ENCODE measurements at regions not wholly inside any gene's neighbourhood (a gene's known extent, or its start where the extent isn't known, plus 50 kb on each side); places are given as distances from the start of the nearest gene placed in this dataset.

DNA sequence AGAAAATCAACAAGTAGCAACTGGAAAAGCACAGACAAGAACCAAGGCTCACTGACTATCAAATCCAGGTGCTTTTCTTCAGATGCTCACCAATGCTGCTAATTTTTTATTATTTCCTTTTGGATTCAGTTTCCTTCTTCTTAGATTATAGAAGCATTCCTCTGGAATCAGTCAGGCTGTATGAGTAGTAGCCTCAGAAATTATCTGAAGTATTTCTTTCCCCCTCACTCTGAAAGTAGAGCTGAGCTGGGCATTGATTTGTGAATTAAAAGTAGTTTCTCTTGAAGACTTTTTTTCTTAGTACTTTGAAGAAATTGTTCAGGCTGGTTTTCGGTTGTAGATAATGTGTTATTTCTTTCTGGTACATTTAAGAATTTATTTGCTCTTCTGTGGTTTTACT is 273.7 kb downstream of the NOL4 start:
- DNase-seq, result no peak

DNA sequence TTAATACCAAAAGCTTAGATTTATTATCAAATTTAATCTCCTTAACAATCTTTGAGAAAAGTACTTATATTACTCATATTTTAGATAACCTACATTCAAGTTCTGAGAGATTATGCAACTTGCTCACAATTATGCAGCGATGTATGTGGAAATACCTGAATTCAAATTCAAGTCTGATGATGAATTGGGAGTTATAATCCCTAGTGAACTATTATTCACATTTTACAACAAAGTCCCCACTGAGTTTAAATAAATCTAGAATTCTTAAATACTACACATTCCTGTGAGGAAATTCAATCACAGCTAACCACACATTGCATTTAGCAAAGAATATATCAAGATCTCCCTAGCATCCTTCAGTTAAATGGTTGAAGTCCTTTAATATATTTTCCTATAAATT is 278.4 kb downstream of the NOL4 start:
- no peak for DNase-seq

DNA sequence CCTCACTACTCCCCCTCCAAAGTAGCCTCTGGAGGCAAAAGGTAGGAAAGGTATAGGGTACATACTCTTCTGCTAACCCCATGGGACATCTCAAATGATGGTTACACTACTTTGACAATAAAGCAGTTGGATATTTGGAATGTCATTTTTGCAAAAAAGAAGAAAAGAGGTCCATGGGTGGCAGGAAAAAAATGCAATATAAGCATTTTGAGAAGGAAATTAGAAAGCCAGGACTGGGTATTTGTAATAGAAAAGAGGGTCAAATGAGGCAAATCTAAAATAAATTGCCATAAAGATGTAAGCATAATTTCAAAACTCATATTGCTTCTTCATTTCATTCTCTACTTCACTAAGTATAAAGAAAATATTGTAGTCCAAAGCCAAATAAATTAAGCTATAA is 280.2 kb downstream of the NOL4 start:
- DNase-seq, result no peak

- no peak for DNase-seq
Measured at GRCh38 chr18:33937270-33937816, 287.4 kb downstream of the NOL4 start.

DNA sequence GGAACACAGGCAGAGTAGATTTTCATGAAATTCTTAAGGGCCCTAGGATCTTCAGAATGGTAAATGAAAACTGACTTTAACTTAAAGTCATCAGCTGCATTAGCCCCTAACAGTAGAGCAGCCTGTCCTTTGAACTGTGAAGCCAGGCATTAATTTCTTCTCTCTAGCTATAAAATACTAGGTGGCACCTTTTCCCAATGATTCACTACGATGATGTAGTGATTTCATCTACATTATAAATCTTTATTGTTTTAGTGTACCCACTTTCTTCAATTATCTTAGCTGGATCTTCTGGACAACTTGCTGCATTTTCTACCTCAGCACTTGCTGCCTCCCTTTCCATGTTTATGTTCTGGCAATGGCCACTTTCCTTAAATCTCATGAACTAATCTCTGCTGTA is 290.5 kb downstream of the NOL4 start:
- no peak for DNase-seq

GRCh38 chr18:33928231-33928630 is 296.5 kb downstream of the NOL4 start:
- peak; percentile 16 for DNase-seq

DNA sequence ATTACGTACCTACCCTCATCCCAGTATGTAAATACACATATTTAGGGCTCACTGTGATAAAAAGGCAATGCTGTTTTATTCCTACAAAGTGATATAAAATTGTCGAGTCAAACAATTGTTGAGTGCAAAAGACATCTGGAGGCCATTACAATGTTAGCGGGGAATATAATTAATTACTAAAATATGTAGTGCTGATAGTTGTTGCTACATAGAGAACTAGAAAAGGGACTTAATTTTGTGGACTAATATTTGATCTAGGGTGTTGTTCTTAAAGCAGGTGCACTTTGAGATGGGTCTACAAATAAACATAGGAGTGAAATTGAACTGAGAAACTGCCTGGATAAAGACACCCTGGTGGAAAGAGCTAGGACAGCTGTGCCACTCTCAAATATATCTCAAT is 300.1 kb downstream of the NOL4 start:
- no peak for DNase-seq

DNA sequence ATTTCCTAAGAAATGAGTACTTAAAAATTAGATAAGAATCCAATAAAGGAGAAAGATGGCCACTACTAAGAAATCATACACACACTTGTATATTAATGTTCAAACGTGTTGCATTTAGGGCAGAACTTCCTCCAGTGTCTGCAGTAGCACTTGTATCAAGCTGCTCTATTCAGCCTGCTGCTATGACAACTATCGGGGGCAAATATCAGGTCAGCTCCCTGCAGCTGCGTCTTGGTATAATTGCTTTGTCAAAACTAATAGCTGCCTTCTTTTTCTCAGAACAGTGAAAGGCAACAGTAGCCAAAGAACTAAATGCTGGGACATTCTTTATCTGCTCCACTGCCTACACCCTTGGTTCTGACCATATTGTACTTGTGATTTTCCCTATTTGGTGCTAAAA is 300.7 kb downstream of the NOL4 start:
- DNase-seq, result peak; percentile 7

- DNase-seq, result no peak
Measured at GRCh38 chr18:33918571-33918970, 306.1 kb downstream of the NOL4 start.

DNA sequence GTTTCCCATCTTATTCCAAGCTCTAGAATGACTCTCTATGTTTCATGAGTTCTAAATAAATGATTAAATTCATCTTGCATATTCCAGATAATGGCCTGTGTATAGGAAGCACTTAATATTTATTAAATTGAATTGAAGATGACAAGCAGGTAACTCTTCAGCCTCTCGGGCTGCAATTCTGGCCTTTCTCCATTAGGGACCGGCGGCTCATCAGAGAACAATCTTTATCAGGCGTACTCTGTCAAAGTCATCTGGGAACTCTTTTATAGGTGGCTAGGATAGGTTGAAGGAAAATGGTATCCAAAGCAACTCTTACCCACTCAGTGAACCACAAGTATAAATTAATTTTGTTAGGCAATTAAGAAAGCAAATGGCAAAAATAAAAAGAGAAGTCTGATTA is 308.5 kb downstream of the NOL4 start:
- no peak for DNase-seq

DNA sequence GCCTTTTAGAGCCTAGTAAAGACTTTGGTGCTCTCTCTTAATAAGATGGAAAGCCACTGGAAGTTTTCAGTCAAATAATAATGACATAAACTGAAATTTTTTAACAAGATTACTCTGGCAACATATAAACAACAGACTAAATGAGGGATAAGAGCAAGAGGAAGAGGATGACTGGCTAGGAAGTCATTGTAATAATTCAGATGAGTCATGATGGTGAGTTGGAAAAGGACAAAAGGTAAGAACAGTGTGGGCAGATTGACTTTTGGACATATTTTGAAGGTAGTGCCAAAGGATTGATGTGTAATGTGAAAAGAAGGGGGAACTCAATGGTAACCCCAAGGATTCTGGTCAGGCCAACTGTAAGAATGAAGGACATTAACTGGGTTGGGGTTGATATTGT is 310.3 kb downstream of the NOL4 start:
- no peak for DNase-seq

GRCh38 chr18:33906046-33906445 is 318.7 kb downstream of the NOL4 start:
- DNase-seq, result no peak

- no peak for DNase-seq
Measured at GRCh38 chr18:33901894-33902512, 322.7 kb downstream of the NOL4 start.

DNA sequence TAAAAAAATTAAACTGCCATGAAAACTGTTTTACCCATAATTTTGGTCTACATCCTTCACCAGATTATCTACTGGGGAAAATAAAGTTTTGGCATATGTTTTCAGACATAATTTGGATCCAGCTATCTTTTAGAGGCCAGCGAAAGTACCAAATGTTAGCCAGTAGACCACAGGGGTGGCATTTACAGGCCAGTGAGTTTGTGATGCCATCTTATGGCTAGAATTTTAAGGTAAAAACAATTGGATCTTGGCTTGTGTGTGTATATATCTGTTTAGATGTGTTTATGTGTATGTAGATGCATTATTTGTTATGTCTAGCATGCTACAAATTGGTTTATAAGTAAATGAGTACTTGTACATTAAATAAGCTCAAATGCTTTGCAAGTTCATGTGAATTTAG is 322.6 kb downstream of the ASXL3 start:
- DNase-seq, result no peak

DNA sequence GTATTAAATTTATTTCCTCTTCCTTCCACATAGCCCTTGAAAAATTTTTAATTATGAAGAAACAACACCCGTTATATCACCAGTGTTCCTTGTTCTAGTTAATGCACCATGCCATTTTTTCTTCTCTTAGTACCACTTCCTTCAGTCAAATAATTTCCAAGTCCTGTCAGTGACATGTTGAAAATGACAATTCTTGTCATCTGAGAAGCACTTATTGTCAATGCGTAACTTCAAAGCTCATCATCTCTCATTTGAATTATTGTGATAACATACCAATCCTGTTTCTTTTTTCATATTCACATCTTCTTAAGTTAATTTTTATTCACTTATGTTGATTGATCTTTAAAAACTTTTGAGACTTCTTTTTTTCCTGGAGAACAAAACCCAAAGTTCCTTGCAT is 320.4 kb downstream of the ASXL3 start:
- no peak for DNase-seq

DNA sequence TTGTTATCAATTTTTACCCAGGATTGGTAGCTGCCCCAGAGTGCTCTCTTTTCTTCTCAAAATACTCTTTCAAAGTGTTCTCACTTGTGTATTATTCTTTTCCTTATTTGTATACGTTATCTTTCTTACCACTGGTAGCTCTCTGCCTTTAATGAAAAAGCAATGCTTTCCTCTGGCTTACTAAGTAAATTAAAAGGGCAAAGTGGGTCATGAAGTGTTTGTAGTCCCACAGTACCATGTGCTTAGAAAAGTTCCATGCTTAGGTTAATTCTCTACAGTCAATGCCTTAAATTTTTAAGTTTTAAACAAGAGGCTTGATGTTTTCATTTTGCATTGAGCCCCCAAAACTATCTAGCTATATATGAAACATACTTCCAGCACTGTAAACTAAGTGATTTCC is 300.2 kb downstream of the ASXL3 start:
- DNase-seq, result no peak

GRCh38 chr18:33875029-33875565 is 297.1 kb downstream of the ASXL3 start:
- no peak for DNase-seq

- DNase-seq, result peak; percentile 39
Measured at GRCh38 chr18:33873112-33873511, 295.1 kb downstream of the ASXL3 start.

DNA sequence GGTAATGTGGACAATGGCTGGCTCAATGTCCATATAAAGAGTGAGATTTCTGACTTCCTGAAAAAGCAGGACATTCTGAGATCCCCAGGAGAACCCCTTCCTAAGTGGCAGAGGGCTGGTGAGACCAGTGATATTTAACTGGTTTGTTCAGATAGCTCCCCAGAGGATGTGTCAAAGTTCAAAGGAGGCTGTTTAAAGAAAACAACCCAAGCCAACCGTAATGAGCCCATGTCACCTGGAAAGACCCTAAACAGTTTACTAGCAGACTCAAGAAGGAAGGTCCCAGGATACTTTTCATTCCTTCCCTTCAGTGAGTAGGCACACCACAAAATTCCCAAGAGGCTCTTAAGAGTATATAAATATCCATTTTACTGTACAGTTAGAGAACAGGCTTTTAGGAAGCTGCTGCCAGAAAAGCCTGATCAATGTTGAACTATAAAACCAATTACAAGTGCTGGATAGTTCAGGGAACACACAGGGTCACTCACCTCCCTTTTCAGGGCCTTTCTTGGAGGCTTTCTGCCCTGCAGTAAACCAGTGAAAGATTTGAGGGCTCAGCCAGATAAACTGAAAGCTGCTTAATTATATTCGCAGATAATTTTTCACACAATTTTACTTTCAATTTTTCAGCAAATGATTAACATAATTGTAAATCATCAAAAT is 293.5 kb downstream of the ASXL3 start:
- no peak for DNase-seq

DNA sequence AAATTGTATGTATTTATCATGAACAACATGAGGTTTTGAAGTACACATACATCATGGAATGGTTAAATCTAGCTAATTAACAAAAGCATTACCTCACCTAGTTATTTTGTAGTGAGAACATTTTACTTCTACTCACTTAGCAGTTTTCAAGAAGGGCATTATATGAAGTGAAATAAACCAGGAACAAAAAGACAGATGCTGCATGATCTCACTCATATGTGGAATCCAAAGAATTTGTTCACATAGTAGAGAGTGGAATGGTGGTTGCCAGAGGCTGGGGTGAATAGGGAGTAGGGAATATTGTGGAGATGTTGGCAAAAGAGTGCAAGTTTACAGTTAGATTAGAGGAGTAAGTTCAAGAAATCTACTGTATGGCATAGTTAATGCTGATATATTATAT is 292.0 kb downstream of the ASXL3 start:
- DNase-seq, result peak; percentile 73

- DNase-seq, result no peak
Measured at GRCh38 chr18:33866386-33866785, 288.4 kb downstream of the ASXL3 start.

DNA sequence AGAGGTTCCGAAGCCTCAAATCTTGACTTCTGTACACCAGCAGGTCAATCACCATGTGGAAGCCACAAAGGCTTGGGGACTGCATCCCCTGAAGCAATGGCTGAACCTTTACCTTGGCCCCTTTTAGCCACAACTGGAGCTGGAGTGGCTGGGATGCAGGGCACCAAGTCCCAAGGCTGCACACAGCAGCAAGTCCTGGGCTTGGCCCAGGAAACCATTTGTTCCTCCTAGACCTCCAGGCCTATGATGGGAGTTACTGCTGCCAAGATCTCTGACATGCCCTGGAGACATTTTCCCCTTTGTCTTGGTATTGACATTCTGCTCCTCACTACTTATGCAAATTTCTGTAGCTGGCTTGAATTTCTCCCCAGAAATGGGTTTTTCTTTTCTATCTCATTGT is 285.9 kb downstream of the ASXL3 start:
- DNase-seq, result no peak

- no peak for DNase-seq
Measured at GRCh38 chr18:33854827-33855139, 276.8 kb downstream of the ASXL3 start.

All from tongue (tissue), 1 donor.